GM21825 (cell line): ENCODE measurements at regions not wholly inside any gene's neighbourhood (a gene's known extent, or its start where the extent isn't known, plus 50 kb on each side); places are given as distances from the start of the nearest gene placed in this dataset.
A peak's percentile ranks its signal among the peaks of the same experiment; 100 is the strongest.
"Not testable (repeated sequence)": the region's sequence is repeated elsewhere in the genome, so short reads cannot be mapped to it uniquely, and the experiment has no call there.

Source experiments
- ATAC-seq: cut with Tn5 transposase; IDR thresholded peaks from one replicate; pipeline ENCODE4 v1.9.1; 2021; ENCODE audit warnings: mild to moderate bottlenecking, moderate library complexity; ENCODE audit not compliant: unreplicated experiment

DNA sequence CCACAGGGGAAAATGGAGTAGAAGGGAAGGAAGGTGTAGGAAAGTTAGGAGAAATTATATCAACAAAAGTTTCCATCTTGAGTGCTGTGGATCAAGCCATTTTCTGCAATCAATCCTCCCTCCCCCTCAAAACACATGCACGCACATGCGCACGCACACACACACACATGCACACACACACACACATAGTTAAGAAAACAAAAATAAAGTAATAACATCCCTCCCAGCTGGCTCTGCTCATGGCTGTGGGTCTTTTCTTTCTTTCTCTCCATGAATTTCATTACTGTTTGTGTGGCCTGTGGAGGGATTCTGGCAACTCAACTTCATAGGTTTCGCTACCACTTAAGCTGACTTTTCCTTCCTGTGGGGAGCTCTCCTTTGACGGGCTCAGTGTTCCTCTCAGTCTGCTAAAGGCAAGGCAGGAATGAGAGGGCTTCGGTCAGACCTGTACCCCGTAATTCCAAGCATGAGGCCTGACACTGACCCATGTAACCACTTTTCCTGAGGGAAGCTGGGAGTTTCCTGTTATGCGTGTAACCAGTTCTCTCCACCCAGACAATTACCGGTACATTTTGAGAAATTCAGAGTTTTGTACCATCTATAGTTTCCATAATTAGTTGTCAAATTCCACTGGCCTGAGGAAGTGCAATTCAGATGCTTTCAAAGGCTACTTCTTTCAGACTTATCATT, 79.8 kb downstream of the ZNF92 start:
- no peak for ATAC-seq

DNA sequence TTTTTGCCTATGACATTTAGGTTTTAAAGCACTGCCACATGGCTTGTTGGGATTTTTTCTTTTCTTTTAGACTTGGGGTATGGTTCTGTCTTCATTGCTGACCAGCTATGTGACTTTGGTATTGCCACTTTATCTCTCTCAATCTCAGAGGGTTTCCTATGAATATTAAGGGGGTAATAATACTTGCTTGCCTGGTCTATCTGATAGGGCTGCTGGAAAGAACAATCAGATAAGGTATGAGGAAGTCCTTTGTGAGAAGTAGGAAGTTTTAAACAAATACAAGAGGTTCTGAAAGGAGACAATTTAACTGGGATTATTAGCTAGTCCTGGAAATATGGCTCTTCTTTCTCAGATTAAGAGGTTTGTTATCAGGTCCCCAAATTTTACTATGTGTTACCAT, 80.8 kb downstream of the ZNF92 start:
- no peak for ATAC-seq

DNA sequence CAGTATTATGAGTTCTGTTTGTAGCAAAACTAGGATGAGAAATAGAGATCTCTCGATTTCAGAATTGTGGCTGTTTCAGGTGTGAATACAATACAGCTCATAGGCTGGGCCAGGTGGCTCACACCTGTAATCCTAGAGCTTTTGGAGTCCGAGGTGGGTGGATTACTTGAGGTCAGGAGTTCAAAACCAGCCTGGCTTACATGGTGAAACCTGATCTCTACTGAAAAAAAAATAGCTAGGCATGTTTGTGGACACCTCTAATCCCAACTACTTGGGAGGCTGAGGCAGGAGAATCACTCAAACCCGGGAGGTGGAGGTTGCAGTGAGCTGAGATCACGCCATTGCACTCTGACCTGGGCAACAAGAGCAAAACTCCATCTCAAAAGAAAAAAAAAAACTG, 81.4 kb downstream of the ZNF92 start:
- not testable (repeated sequence) for ATAC-seq

DNA sequence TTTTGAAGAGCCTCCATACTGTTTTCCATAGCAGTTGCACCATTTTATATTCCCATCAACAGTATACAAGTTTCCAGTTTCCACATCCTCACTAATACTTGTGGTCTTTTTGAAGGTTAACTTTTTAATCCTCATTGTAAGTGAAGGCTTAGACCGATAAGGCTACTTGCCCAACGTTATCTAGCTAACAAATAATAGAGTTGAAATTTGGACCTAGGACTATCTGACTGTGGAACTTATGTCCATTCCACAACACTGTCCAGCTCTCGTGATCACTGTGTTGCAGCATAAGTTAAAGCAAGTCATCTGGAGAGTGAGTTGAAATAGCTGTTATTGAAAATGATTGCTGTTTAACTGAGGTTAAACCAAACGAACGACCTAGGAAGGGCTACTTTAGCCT, 84.0 kb downstream of the ZNF92 start:
- no peak for ATAC-seq

DNA sequence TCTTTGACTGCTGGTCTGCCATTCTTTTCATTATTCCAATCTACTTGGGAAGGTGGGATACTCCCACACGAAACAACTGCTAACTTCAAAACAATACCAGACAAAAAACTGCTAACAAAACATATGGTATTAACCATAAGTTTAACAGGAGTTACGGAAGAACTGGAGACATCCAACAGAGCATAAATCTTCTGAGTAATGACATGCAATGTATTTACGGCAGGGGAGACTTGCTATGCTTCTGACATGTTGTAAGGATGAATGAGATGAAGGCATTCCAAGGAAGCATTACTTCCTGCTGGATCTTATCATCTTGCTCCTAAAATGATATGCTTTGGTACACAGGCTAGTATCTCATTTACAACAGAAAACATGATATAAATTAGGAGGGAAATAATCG, 85.8 kb downstream of the ZNF92 start:
- ATAC-seq: no peak

DNA sequence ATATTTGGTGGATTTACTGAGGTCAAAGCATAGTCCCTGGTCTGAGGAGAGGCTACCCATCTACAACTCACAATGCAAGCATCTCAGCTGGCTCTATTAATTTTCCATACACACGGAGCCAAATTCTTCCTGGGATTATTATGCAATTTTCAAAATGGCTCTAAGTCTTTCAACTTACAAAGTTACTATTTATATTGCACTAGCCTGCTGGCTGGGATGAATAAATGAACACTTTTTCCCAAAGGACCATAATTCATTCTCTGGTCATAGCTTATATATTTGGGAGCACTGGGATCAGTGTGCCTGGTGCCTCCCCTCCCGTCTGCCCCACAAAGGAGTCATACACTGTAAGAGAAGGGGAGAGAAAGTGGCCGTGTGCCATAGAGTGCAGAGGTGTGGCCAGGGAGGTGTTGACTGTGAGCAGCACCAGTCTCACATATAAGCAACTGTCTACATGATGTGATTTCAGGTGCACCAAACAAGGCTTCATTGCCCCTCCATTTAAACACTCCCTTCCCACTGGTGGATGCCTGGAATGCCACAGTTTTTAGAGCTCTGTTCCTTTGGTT, 88.6 kb downstream of the ZNF92 start:
- ATAC-seq: no peak

DNA sequence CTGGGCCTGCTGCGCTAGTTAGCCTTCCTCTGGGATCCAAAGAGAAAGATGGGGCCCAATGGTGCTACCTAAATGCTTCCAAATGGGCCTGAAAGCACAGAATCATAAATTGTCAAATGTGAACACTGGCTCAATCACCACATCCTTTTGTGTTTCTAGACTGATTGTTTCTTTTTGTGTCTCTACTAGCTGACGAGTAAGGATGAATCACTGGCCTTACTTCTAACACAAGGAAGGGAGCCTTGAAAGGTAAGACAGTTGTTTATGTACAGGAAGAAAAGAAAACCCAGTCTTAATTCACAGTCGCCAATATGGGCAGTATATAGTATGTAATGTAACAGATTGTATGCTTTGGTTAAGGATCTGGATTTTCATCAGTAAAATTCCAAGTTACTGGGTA, 89.5 kb downstream of the ZNF92 start:
- ATAC-seq: no peak

DNA sequence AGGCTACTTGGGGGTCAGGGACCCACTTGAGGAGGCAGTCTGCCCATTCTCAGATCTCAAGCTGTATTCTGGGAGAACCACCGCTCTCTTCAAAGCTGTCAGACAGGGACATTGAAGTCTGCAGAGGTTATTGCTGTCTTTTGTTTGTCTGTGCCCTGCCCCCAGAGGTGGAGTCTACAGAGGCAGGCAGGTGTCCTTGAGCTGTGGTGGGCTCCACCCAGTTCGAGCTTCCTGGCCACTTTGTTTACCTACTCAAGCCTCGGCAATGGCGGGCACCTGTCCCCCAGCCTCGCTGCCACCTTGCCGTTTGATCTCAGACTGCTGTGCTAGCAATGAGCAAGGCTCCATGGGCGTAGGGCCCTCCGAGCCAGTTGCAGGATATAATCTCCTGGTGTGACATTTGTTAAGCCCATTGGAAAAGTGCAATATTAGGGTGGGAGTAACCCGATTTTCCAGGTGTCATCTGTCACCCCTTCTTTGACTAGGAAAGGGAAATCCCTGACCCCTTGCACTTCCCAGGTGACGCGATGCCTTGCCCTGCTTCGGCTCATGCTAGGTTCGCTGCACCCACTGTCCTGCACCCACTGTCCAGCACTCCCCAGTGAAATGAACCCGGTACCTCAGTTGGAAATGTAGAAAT, 96.4 kb downstream of the ZNF92 start:
- not testable (repeated sequence) for ATAC-seq

DNA sequence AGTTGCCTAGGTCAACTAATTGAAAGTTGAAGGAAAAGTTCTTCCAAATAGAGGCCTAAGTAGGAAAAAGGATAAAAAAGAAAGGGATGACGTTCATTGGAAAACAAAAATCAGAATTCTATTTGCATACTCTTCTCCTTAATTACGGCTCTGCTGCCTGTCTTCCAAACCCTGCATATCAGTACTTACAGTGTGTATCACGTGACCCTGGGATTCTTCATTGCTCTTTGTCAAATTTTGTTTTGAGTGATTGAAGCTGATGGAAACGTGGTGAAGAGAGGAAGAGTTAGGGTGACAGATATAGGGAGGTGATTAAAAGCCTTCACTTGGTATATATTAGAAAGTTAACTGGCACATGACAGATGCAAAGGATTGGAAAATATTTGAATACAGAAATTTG, 97.9 kb downstream of the ZNF92 start:
- ATAC-seq: no peak

DNA sequence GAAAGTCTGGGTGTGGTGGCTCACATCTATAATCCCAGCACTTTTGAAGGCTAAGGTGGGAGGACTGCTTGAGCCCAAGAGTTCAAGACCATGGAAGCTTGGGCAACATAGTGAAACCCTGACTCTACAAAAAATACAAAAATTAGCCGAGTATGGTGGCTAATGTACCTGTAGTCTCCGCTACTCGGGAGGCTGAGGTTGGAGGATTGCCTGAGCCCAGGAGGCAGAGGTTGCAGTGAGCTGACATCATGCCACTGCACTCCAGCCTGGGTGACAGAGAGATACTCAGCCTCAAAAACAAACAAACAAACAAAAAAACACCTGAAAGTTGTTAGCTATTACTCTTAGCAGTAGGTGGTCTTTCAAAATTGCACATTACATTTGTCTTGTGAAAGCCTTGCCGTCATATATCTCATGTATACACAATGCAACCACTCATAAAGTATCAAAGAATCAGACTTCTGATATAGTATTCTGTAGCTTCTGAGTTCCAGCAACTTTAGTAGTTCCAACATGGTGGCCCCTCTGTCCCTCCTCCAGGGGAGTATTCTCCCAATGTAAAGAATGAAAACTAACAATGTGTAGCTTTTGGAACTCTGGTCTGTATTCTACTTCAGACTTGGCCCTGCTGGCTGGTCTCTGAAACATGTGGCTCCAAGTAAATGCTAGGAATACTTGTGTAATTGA, 101.5 kb downstream of the ZNF92 start:
- peak; percentile 23 for ATAC-seq

DNA sequence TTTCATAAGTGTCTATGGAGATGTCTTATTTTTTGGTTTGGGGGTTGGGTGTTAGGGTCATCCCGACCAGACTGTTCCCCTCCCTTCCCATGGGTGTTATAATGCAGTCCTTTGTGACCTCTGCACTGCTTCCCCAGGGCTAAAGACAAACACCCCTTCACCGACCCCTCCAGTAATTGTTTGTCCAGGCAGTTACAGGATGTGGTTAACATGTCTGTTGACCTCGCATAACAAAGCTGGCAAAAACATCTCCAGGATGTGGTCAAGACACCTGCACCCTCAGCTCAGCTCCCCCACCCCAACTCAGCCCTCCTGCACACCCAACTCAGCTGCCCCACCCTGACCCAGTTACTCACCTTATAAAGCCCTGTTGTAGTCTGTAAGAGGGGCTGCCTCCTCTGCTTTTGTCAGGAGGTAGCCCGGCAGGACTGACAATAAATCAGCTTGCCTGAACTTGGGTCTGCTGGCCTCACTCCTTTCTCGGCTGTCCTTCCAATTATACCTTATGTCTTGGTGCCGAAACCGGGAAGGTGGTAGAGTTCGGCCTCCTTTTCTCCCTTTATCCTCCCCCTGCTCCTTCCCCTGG, 102.2 kb downstream of the ZNF92 start:
- ATAC-seq: peak; percentile 97

DNA sequence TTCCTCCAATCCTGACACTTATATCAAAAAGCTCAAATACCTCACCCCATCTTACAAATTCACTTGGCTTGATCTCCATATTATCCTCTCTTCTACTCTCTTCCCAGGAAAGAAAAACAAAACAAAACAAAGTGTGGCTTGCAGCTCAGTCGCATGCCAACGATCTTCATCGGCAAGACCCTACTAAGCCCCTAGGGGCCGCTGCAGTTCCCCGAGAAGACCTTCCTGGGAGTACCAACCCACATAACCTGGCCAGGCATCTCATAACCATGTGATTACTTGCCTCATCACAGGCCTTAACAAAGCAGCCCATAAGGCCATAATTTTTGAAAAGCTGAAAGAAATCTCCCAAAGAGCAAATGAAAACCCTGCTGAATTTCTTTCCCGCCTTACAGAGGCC, 103.7 kb downstream of the ZNF92 start:
- ATAC-seq: no peak

DNA sequence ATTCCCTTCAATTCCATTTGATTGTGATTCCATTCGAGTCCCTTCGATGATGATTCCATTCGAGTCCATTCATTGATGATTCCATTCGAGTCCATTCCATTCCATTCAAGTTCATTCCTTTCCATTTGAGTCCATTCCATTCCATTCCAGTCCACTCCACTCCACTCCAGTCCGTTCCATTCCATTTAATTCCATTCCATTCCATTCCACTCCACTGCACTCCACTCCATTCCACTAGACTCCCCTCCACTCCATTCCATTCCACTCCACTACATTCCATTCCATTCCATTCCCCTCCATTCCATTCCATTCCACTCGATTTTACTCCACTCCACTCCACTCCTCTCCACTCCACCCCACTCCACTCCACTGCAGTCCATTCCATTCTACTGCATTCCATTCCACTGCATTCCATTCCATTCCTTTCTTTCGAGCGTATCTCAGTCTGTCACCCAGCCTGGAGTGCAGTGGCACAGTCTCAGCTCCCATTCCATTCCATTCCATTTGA, 115.7 kb downstream of the ZNF92 start:
- no peak for ATAC-seq

DNA sequence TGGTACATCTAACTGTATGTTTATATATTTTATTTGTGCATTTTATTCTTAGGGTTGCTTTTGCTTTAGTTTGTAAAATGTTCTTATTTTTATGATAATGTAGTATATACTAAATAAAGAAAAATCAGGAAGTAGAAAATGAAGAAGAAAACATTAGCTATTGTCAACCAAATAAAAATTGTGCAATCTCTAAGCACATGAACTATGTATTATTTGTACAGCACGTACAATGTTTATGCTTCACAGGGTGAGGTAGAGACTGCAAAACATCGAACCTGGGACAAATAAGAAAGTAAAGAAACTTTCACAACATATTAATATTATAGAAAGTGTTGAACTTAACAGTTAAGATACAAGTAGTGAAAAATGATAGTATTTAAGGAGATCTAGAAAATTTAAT, 123.0 kb downstream of the ZNF92 start:
- not testable (repeated sequence) for ATAC-seq

DNA sequence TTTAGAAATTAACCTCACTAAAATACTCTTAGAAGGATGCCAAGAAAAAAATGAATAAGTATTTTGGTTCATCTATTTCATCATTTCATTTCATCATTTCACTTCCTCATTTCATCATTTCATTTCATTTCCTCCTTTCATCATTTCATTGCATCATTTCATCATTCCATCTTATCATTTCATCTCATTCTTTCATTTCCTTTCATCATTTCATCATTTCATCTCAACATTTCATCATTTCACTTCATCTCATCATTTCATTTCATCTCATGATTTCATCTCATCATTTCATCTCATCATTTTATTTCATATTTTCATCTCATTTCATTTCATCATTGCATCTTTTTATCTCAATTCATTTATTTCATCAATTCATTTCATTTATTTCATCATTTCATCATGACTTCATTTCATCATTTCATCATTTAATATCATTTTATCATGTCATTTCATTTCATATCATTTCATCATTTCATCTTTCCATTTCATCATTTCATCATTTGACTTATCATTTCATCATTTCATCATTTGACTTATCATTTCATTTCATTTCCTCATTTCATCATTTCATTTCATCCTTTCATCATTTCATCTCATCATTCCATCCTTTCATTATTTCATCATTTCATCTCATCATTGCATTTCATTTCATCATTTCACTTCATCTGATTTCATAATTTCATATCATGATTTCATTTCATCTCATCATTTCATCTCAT, 129.9 kb downstream of the ZNF92 start:
- ATAC-seq: no peak

DNA sequence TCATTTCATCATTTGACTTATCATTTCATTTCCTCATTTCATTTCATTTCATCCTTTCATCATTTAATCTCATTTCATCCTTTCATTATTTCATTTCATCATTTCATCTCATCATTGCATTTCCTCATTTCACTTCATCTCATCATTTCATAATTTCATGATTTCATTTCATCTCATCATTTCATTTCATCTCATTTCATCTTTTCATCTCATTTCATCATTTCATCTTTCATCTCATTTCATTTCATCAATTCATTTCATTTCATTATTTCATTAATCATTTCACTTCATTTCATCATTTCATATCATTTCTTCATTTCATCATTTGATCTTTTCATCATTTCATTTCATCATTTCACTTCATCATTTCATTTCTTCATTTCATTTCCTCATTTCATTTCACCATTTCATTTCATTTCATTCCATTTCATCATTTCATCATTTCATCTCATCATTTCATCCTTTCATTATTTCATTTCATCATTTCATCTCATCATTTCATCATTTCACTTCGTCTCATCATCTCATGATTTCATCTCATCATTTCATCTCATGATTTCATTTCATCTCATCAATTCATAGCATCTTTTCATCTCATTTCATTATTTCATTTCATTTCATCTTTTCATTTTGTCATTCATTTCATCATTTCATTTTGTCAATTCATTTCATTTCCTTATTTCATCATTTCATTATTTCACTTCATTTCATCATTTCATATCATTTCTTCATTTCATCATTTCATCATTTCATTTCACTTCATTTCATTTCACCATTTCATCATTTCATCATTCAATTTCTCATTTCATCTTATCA, 131.1 kb downstream of the ZNF92 start:
- not testable (repeated sequence) for ATAC-seq

DNA sequence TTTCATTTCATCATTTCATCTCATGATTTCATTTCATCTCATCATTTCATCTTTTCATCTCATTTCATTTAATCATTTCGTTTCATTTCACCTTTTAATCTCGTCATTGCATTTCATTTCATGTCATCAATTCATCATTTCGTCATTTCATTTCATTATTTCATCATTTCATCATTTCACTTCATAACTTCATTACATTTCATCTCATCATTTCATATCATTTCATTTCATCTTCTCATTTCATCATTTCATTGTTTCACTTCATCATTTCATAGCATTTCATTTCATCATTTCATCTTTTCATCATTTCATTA, 131.6 kb downstream of the ZNF92 start:
- not testable (repeated sequence) for ATAC-seq

DNA sequence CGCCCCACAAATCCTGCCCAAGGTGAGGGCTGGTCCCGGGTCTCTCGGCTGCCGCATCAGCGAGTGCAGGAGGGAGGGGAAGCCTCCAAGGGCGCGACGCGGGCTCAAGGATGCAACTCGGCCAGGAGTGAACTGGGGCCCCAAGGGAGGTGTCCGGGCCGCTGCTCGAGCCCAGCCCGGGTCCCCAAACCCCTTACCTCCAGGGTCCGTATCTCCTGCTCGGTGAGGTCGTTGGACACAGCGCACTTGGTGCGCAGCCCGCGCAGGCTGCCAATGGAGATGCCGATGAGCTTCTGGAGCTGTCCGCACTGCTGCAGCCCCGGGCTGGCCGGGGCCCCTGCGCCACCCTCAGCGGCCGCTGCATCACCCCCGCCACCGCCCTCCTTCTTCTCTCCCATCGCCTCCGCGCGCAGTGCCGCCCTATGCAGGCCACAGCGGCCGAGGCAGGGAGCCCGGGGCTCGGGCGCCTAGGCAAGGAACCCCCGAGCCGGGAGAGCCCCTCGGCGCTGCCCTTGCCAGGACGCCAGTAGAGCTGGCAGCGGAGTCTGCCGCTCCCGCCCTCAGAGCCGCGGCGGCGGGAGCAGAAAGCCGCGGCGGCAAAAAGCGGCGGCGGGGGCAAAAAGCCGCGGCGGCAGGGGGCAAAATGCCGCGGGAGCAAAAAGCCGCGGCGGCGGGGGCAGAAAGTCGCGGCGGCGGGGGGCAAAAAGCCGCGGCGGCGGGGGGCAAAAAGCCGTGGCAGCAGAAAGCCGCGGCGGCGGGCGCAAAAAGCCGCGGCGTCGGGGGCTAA, 135.1 kb downstream of the ZNF92 start:
- not testable (repeated sequence) for ATAC-seq
